NCI-H524 treated with DMSO at 0.1 percent for 48 hours (cell line): ENCODE measurements at regions not wholly inside any gene's neighbourhood (a gene's known extent, or its start where the extent isn't known, plus 50 kb on each side); places are given as distances from the start of the nearest gene placed in this dataset.
"Not testable (repeated sequence)": the region's sequence is repeated elsewhere in the genome, so short reads cannot be mapped to it uniquely, and the experiment has no call there.

Source experiments
- DNase-seq: peaks from one replicate; lab custom pipeline; 2025; lab: John Stamatoyannopoulos, UW

- DNase-seq, result not testable (repeated sequence)
Observed at GRCh38 chr6:27585316-27585715, 112.4 kb upstream of the ZNF184 start.

- DNase-seq, result no peak
Observed at GRCh38 chr6:27584326-27584725, 111.4 kb upstream of the ZNF184 start.

- DNase-seq, result no peak
Observed at GRCh38 chr6:27582928-27583725, 110.2 kb upstream of the ZNF184 start.

- no peak for DNase-seq
Observed at GRCh38 chr6:27579973-27580372, 107.1 kb upstream of the ZNF184 start.

GRCh38 chr6:27577922-27578321 lies 105.0 kb upstream of the ZNF184 start:
- DNase-seq, result no peak

- DNase-seq, result no peak
Observed at GRCh38 chr6:27575594-27576361, 102.9 kb upstream of the ZNF184 start.

DNA sequence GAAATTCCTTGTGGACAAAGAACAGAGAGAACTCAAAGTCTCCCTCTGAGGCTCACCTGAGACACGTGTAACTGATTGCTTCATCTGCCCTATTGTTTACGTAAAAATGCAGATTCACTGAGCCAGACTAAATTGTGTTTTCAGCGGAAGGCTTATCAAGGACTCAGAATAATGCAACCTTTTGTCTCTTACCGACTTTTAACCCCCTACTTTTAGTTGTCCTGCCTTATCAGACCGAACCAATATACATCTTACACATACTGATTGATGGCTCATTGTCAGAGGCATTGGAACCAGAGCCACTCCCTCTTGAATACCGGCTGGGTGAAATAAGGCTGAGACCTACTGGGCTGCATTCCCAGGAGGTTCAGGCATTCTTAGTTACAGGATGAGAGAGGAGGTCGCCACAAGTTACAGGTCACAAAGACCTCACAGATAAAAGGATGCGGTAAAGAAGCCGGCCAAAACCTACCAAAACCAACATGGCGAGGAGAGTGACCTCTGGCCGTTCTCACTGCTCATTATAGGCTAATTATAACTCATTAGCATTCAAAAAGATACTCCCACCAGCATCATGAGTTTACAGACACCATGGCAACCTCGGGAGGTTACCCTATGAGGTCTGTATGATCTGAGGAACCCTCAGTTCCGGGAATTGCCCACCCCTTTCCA lies 95.5 kb upstream of the ZNF184 start:
- DNase-seq, result no peak

DNA sequence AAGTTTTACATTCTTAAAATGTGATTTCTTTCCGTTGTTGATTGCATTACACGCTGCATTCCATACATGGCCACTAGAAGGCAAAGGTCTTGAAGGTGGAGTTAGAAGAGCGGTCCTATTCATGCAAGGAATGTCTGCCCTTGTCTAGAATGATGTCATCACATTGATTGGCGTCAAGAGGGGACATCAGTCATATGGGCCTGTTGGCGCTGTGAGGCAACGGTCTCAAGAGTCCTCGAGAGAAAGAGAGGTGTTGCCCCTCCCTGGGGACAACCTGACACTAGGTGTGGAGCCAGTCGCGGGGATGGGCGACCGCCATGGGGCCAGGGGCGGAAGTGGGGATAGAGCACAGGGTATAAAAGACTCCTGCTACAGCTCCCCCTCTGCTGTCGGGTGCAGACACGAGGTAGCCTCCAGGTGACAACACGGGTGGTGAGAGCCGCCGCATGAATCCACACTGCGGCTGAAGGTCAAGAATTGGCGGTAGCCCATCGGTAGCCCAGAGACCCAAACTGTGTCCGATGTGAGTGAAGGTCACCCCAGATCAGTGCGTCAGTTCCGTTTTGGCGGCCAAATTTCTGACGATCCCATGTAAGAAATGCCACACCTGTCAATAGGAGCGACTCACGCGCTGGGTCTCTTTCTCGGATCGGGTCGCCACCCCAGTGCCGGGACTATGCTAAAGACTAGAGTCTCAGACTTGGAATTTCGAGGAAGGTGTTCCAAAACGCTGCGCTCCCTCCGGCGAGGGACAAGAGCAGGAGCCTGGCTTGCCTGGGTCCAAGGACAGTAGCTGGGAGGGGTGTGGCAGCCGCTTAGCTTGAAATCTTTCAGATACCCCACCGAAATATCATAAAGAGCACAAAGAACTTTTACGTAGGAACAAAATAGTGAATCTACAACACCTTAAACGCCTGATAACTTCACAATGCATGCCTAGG lies 93.2 kb upstream of the ZNF184 start:
- DNase-seq, result no peak

DNA sequence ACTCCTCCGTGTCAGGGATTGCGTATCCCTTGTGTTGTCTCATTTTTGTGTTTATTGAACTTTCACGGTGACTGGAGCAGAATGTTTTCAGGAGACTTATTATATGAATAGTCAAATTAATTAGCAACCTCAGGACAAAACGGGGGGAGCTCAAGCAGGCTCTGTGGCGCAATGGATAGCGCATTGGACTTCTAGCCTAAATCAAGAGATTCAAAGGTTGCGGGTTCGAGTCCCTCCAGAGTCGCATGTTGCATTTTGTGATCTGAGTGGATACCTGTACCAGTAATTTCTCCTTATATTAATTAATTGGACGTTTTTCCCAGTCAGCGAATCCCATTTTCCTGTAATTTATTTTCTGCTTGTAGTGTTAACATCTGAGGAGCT lies 89.1 kb upstream of the ZNF184 start:
- DNase-seq, result no peak

- no peak for DNase-seq
Observed at GRCh38 chr6:27558028-27558724, 85.3 kb upstream of the ZNF184 start.

- DNase-seq, result no peak
Observed at GRCh38 chr6:27556406-27556805, 83.5 kb upstream of the ZNF184 start.

GRCh38 chr6:27553123-27553904 lies 80.4 kb upstream of the ZNF184 start:
- DNase-seq, result peak; percentile 91

GRCh38 chr6:27551607-27552006 lies 78.7 kb upstream of the ZNF184 start:
- DNase-seq, result no peak

DNA sequence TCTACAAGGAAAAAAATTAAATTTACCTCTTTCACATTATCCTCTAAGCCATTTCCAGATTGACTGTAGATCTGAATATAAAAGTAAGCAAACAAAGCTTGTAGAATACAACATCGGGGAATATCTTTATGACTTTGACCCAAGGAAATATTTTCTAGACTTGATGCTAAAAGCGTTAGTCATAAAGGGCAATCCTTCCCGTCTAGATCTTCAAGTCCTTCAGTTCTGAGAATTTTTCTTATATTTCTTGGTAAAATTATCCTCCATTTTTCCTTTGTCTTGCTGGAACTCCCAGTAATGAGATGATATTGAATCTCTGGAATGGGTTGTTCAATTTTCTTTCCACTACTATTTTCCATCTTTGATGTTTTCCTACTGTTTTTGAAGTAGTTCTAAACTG lies 77.8 kb upstream of the ZNF184 start:
- no peak for DNase-seq

- not testable (repeated sequence) for DNase-seq
Observed at GRCh38 chr6:27549241-27549598, 76.3 kb upstream of the ZNF184 start.

GRCh38 chr6:27547157-27548075 lies 74.5 kb upstream of the ZNF184 start:
- DNase-seq, result peak; percentile 36

GRCh38 chr6:27546522-27546921 lies 73.6 kb upstream of the ZNF184 start:
- DNase-seq, result no peak

GRCh38 chr6:27545271-27546046 lies 72.6 kb upstream of the ZNF184 start:
- DNase-seq, result no peak
